NCI-H524 (cell line): ENCODE measurements at regions not wholly inside any gene's neighbourhood (a gene's known extent, or its start where the extent isn't known, plus 50 kb on each side); places are given as distances from the start of the nearest gene placed in this dataset.

Source experiments
- DNase-seq, 2 experiments: peaks; one replicate each; lab custom pipeline; 2025; lab: John Stamatoyannopoulos, UW

- no peak for DNase-seq
These were observed 888.3 kb upstream of the NR2F2 start for GRCh38 chr15:95442107-95442719.

GRCh38 chr15:95444860-95445259 lies 885.6 kb upstream of the NR2F2 start:
- DNase-seq, result no peak

- DNase-seq, result no peak
These were observed 883.6 kb upstream of the NR2F2 start for GRCh38 chr15:95446854-95447253.

- no peak for DNase-seq
These were observed 883.0 kb upstream of the NR2F2 start for GRCh38 chr15:95447486-95447885.

- DNase-seq, result no peak
These were observed 881.8 kb upstream of the NR2F2 start for GRCh38 chr15:95448531-95449229.

- DNase-seq, result no peak
These were observed 881.3 kb upstream of the NR2F2 start for GRCh38 chr15:95449230-95449628.

GRCh38 chr15:95450413-95450812 lies 880.1 kb upstream of the NR2F2 start:
- no peak for DNase-seq

GRCh38 chr15:95451938-95452337 lies 878.6 kb upstream of the NR2F2 start:
- DNase-seq, result no peak

GRCh38 chr15:95454403-95455262 lies 875.9 kb upstream of the NR2F2 start:
- no peak for DNase-seq

GRCh38 chr15:95457520-95457919 lies 873.0 kb upstream of the NR2F2 start:
- no peak for DNase-seq

- DNase-seq, result no peak
These were observed 871.8 kb upstream of the NR2F2 start for GRCh38 chr15:95458721-95459120.

GRCh38 chr15:95459273-95459672 lies 871.2 kb upstream of the NR2F2 start:
- DNase-seq, result no peak

GRCh38 chr15:95464509-95464908 lies 866.0 kb upstream of the NR2F2 start:
- no peak for DNase-seq

GRCh38 chr15:95468820-95469219 lies 861.7 kb upstream of the NR2F2 start:
- DNase-seq, result no peak

GRCh38 chr15:95469496-95470000 lies 861.0 kb upstream of the NR2F2 start:
- no peak for DNase-seq

- no peak for DNase-seq
These were observed 860.0 kb upstream of the NR2F2 start for GRCh38 chr15:95470529-95470928.

- no peak for DNase-seq
These were observed 859.4 kb upstream of the NR2F2 start for GRCh38 chr15:95470997-95471689.

GRCh38 chr15:95471690-95472086 lies 858.8 kb upstream of the NR2F2 start:
- DNase-seq, result no peak

GRCh38 chr15:95475067-95475466 lies 855.4 kb upstream of the NR2F2 start:
- DNase-seq, result no peak

- no peak for DNase-seq
These were observed 851.2 kb upstream of the NR2F2 start for GRCh38 chr15:95479308-95479707.

GRCh38 chr15:95485367-95485766 lies 845.1 kb upstream of the NR2F2 start:
- DNase-seq, result no peak

GRCh38 chr15:95486224-95486623 lies 844.3 kb upstream of the NR2F2 start:
- DNase-seq, result no peak
